DOHH2 (cell line): ENCODE measurements at regions not wholly inside any gene's neighbourhood (a gene's known extent, or its start where the extent isn't known, plus 50 kb on each side); places are given as distances from the start of the nearest gene placed in this dataset.

Experiments used
- CTCF ChIP-seq: fragments of 200-600 bp; sonication (generic); IDR thresholded peaks from one replicate; pipeline ENCODE4 v1.5.1; 2014; ENCODE audit warnings: antibody characterized with exemption, mild to moderate bottlenecking, low read depth, low read length; ENCODE audit not compliant: poor library complexity, severe bottlenecking
- EZH2phosphoT487 ChIP-seq: fragments of 200-600 bp; sonication (generic); IDR thresholded peaks from 2 replicates; pipeline ENCODE4 v1.6.1; 2017; ENCODE audit warnings: borderline replicate concordance, mild to moderate bottlenecking, antibody characterized with exemption, low read length, moderate library complexity, mixed read lengths

- TF ChIP-seq CTCF (no peak), EZH2phosphoT487 (no peak)
Measured at GRCh38 chr12:114986178-114986714, 302.3 kb upstream of the TBX3 start.
